ACC112 (cell line): ENCODE measurements at regions not wholly inside any gene's neighbourhood (a gene's known extent, or its start where the extent isn't known, plus 50 kb on each side); places are given as distances from the start of the nearest gene placed in this dataset.
A peak's percentile ranks its signal among the peaks of the same experiment; 100 is the strongest.

ENCODE experiments used
- H2AFZ ChIP-seq: fragments of 200-600 bp; sonication (generic); one replicate; pipeline ENCODE4 v1.6.0; 2017; ENCODE audit warnings: antibody characterized with exemption, low read length; ENCODE audit not compliant: unreplicated experiment
- H3K27ac ChIP-seq: fragments of 200-600 bp; sonication (generic); 2 replicates; pipeline ENCODE4 v1.5.1; 2014; ENCODE audit warnings: low read depth, mild to moderate bottlenecking, antibody characterized with exemption, low read length, moderate library complexity
- H3K27me3 ChIP-seq: fragments of 200-600 bp; sonication (generic); 2 replicates; pipeline ENCODE4 v1.6.1; 2014; ENCODE audit warnings: mild to moderate bottlenecking, antibody characterized with exemption, low read length, moderate library complexity, mixed read lengths; ENCODE audit not compliant: insufficient read depth
- H3K36me3 ChIP-seq: fragments of 200-600 bp; sonication (generic); 2 replicates; pipeline ENCODE4 v1.6.1; 2016; ENCODE audit warnings: mild to moderate bottlenecking, antibody characterized with exemption, low read length, moderate library complexity, mixed read lengths; ENCODE audit not compliant: insufficient read depth
- H3K4me1 ChIP-seq: fragments of 200-600 bp; sonication (generic); one replicate; pipeline ENCODE4 v1.6.1; 2016; ENCODE audit warnings: low read length, mixed read lengths; ENCODE audit not compliant: insufficient read depth, unreplicated experiment, control insufficient read depth
- H3K4me3 ChIP-seq: fragments of 200-600 bp; sonication (generic); 2 replicates; pipeline ENCODE4 v1.5.1; 2014; ENCODE audit warnings: mild to moderate bottlenecking, low read depth, low read length
- H3K79me2 ChIP-seq: fragments of 200-600 bp; sonication (generic); one replicate; pipeline ENCODE4 v1.6.0; 2016; ENCODE audit warnings: low read length; ENCODE audit not compliant: control insufficient read depth, unreplicated experiment, insufficient read depth

GRCh38 chr3:159782724-159783421, 205.8 kb upstream of the IL12A start:
- Histone ChIP-seq H3K27me3 (no peaks in the 10 kb centered on the region), H3K27ac (no peak overlapping the region), H3K79me2 (peaks cover 70% of the 10 kb centered on the region)

DNA sequence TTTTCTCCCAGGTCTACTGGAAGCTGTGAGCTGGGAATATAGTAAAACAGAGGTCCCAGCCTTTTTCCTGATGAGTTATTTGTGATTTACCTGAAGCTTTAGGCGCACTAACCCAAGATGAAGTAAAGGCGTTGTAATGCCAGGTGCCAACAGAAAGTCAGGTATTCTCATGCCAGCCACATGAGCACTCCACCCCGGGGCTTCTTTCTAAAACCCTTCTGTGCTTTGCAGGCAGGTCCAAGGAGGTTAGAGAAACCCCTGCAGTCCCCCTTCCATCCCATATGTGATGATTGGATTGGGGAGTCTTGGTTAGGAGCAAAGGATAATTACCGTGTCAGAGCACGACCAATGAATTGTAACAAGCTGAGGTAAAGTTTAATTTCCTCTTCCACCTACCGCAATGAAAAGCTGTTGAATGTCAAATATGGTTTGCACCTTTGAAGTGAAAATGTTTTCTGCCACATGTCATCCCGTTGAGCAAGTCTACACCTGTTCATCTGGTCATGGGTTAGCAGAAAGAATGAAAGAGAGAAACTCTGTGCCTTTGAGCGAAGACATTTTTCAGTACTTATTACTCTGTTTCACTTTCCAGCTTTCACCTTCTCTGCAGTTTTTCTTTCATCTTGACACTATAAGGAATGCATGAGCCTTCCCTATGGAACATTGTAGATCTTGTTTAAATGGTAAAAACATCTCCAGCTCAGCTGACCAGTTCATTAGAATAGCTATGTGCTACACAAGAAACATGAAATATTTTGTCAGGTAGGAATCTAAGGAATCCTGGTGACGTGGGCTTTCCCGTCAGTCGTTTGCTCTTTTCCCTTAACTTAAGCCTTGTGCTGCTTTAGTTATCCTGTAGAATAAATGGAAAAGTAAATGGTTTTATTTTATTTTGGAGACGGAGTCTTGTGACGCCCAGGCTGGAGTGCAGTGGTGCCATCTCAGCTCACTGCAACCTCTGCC, 204.6 kb upstream of the IL12A start:
- Histone ChIP-seq H3K4me3 (no peak overlapping the region), H3K27me3 (no peaks in the 10 kb centered on the region), H3K4me1 (peaks cover 51% of the 10 kb centered on the region), H3K36me3 (no peaks in the 10 kb centered on the region), H3K79me2 (peaks cover 73% of the 10 kb centered on the region), H2AFZ (no peak overlapping the region), H3K27ac (no peak overlapping the region)

More at GRCh38 chr3:159782724-159783421, 205.8 kb upstream of the IL12A start:
- Histone ChIP-seq H3K4me3 (no peak overlapping the region), H3K36me3 (no peaks in the 10 kb centered on the region), H3K4me1 (peaks cover 44% of the 10 kb centered on the region), H2AFZ (no peak overlapping the region)

DNA sequence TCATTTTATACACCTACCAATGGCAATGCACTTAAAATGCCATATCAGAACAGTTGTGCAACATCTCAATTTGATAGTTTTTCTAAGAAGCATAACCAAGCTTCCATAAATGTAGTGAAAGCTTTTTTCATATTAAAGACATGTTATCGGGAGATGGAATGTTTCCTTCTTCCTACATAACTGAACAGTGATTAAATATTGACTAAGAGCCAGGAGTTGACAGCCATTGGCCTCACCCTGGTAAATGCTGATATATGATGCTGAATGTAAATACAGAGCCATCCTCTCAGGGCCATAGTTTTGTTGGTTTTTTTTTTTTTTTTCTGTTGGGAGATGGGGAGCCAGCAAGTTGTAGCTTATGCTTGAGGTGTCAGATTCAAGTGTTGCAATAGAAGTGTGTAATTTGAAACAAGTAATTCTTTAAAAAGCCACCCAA, 203.3 kb upstream of the IL12A start:
- Histone ChIP-seq H3K4me3 (peak overlapping the region; percentile 19), H3K27me3 (no peaks in the 10 kb centered on the region), H3K79me2 (peaks cover 73% of the 10 kb centered on the region), H2AFZ (no peak overlapping the region), H3K4me1 (peaks cover 47% of the 10 kb centered on the region), H3K36me3 (no peaks in the 10 kb centered on the region), H3K27ac (peak overlapping the region; percentile 91)

GRCh38 chr3:159786489-159787177, 202.0 kb upstream of the IL12A start:
- no peaks in the 10 kb centered on the region for H3K27me3 ChIP-seq
- H3K79me2 ChIP-seq, result peaks cover 73% of the 10 kb centered on the region
- H3K4me1 ChIP-seq, result peaks cover 47% of the 10 kb centered on the region
- H3K36me3 ChIP-seq, result no peaks in the 10 kb centered on the region
- peak overlapping the region; percentile 70 for H2AFZ ChIP-seq
- peak overlapping the region; percentile 91 for H3K27ac ChIP-seq
- peak overlapping the region; percentile 56; the same call in 1 of the 2 replicates for H3K4me3 ChIP-seq

GRCh38 chr3:159787178-159787574, 201.5 kb upstream of the IL12A start:
- Histone ChIP-seq H3K79me2 (peaks cover 76% of the 10 kb centered on the region), H3K27ac (peak overlapping the region; percentile 91), H2AFZ (peak overlapping the region; percentile 70)

GRCh38 chr3:159787794-159788205, 200.8 kb upstream of the IL12A start:
- H3K4me1 ChIP-seq, result peaks cover 47% of the 10 kb centered on the region
- peak overlapping the region; percentile 56 for H3K4me3 ChIP-seq
- peak overlapping the region; percentile 91 for H3K27ac ChIP-seq
- no peaks in the 10 kb centered on the region for H3K36me3 ChIP-seq
- peaks cover 77% of the 10 kb centered on the region for H3K79me2 ChIP-seq
- H3K27me3 ChIP-seq, result no peaks in the 10 kb centered on the region
- peak overlapping the region; percentile 70 for H2AFZ ChIP-seq

More at GRCh38 chr3:159787178-159787574, 201.5 kb upstream of the IL12A start:
- Histone ChIP-seq H3K4me3 (peak overlapping the region; percentile 56), H3K4me1 (peaks cover 47% of the 10 kb centered on the region), H3K27me3 (no peaks in the 10 kb centered on the region), H3K36me3 (no peaks in the 10 kb centered on the region)

GRCh38 chr3:159788291-159788690, 200.3 kb upstream of the IL12A start:
- no peaks in the 10 kb centered on the region for H3K36me3 ChIP-seq
- peaks cover 47% of the 10 kb centered on the region for H3K4me1 ChIP-seq
- H3K27me3 ChIP-seq, result no peaks in the 10 kb centered on the region
- H3K4me3 ChIP-seq, result peak overlapping the region; percentile 56; the same call in 1 of the 2 replicates
- H3K27ac ChIP-seq, result peak overlapping the region; percentile 91
- peaks cover 77% of the 10 kb centered on the region for H3K79me2 ChIP-seq
- no peak overlapping the region for H2AFZ ChIP-seq

DNA sequence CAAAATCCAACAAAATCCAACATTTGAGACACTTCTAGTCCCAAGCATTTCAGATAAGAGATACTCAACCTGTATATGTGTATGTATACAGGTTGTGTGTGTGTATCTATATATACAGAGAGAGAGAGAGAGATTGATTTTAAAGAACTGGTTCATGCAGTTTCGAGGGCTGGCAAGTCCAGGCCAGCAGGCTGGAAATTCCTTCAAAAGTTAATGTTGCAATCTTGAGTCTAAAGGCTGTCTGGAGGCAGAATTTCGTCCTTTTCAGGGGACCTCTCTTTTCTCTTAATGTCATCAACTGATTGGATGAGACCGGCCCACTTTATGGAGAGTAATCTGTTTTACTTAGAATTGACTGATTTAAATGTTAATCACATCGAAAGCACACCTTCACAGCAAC, 199.6 kb upstream of the IL12A start:
- H3K79me2 ChIP-seq, result peaks cover 76% of the 10 kb centered on the region
- H3K4me3 ChIP-seq, result no peak overlapping the region
- H3K36me3 ChIP-seq, result no peaks in the 10 kb centered on the region
- peaks cover 45% of the 10 kb centered on the region for H3K4me1 ChIP-seq
- H3K27ac ChIP-seq, result no peak overlapping the region
- H3K27me3 ChIP-seq, result no peaks in the 10 kb centered on the region
- H2AFZ ChIP-seq, result no peak overlapping the region

DNA sequence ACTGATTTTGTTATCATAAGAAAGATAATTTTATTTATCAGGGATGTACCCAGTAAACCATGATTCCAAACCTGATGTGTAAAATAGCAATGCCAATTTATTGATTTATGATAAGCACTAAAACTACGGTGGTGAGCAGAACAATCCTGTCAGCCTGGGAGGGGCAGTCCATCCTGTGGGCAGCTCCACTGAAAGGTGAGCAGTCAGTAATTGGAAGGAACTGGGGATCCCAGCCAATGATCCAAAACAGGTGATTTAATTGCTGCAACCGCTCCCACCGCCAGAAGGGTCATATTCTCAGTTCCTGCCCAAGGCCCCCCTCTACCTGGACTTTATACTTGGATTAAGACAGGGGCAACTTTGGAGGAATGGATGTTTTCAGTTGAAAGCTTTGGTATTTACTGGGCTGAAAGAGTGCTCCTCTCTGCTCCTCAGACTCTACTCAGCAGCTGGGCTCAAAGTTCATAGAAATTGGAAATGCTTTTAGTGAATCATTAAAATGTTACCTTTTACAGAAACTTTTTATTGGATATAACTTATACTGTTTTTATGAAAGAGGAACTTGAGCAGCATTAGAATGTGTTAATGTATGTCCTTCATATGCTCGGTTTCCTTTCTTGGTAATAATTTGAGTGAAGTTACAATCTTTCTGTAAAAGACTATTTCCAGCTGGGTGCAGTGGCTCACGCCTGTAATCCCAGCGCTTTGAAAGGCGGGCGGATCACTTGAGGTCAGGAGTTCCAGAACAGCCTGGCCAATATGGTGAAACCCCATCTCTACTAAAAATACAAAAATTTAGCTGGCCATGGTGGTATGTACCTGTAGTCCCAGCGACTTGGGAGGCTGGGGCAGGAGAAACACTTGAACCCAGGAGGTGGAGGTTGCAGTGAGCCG, 198.6 kb upstream of the IL12A start:
- Histone ChIP-seq H3K36me3 (no peaks in the 10 kb centered on the region), H3K27ac (no peak overlapping the region), H3K4me3 (no peak overlapping the region), H3K4me1 (peaks cover 35% of the 10 kb centered on the region), H3K27me3 (no peaks in the 10 kb centered on the region), H3K79me2 (peaks cover 72% of the 10 kb centered on the region), H2AFZ (no peak overlapping the region)
